ENCODE measurements at regions not wholly inside any gene's neighbourhood (a gene's known extent, or its start where the extent isn't known, plus 50 kb on each side); places are given as distances from the start of the nearest gene placed in this dataset.

GRCh38 chr2:83376731-83377130 lies 1082.3 kb downstream of the SUCLG1 start:
- no peak overlapping the region for H3K27ac ChIP-seq
- H3K4me3 ChIP-seq: no peak overlapping the region
- no peaks in the 10 kb centered on the region for H3K9me3 ChIP-seq
- TF ChIP-seq POLR2AphosphoS5 (IDR thresholded peaks at IDR 0.05) (no peak), POLR2A (IDR thresholded peaks at IDR 0.05) (no peak), EP300 (IDR thresholded peaks at IDR 0.05) (no peak)
- TF ChIP-seq, protein P1, sequence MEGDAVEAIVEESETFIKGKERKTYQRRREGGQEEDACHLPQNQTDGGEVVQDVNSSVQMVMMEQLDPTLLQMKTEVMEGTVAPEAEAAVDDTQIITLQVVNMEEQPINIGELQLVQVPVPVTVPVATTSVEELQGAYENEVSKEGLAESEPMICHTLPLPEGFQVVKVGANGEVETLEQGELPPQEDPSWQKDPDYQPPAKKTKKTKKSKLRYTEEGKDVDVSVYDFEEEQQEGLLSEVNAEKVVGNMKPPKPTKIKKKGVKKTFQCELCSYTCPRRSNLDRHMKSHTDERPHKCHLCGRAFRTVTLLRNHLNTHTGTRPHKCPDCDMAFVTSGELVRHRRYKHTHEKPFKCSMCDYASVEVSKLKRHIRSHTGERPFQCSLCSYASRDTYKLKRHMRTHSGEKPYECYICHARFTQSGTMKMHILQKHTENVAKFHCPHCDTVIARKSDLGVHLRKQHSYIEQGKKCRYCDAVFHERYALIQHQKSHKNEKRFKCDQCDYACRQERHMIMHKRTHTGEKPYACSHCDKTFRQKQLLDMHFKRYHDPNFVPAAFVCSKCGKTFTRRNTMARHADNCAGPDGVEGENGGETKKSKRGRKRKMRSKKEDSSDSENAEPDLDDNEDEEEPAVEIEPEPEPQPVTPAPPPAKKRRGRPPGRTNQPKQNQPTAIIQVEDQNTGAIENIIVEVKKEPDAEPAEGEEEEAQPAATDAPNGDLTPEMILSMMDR (IDR thresholded peaks at IDR 0.05): no peak
- no peaks in the 10 kb centered on the region for H3K36me3 ChIP-seq
- H3K4me1 ChIP-seq: no peaks in the 10 kb centered on the region
- WGBS: 76% methylated on average over 2 of the region's 2 CpGs
- no peaks in the 10 kb centered on the region for H3K27me3 ChIP-seq
- DNase-seq (ENCODE audit: low spot score in 2 of 2): no peak

DNA sequence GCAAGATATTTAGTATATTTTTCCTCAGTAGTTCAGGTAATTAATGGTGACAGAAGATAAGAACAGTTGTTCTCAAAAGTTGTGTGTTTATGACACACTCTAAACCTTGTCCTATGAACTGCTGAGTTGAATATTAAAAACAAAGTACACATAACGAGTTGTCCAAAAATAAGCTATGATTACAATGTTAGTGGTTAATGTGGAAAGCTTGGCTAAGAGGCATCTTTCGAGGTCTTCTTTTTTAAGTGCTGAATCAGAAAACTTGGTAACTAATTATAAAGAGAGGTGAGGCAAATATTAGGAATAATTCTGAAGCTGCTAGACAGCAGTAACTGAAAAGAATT lies 1088.7 kb downstream of the SUCLG1 start:
- no peaks in the 10 kb centered on the region for H3K9me3 ChIP-seq
- WGBS: 83% methylated on average over 2 of the region's 2 CpGs
- no peak overlapping the region for H3K4me3 ChIP-seq
- no peak for DNase-seq (ENCODE audit: low spot score in 2 of 2)
- no peak overlapping the region for H3K27ac ChIP-seq
- H3K4me1 ChIP-seq: no peaks in the 10 kb centered on the region
- H3K36me3 ChIP-seq: no peaks in the 10 kb centered on the region
- TF ChIP-seq EP300 (IDR thresholded peaks at IDR 0.05): no peak
- no peak for TF ChIP-seq POLR2A (IDR thresholded peaks at IDR 0.05)
- TF ChIP-seq, protein P1 (IDR thresholded peaks at IDR 0.05): no peak
- TF ChIP-seq POLR2AphosphoS5 (IDR thresholded peaks at IDR 0.05): no peak
- no peaks in the 10 kb centered on the region for H3K27me3 ChIP-seq

DNA sequence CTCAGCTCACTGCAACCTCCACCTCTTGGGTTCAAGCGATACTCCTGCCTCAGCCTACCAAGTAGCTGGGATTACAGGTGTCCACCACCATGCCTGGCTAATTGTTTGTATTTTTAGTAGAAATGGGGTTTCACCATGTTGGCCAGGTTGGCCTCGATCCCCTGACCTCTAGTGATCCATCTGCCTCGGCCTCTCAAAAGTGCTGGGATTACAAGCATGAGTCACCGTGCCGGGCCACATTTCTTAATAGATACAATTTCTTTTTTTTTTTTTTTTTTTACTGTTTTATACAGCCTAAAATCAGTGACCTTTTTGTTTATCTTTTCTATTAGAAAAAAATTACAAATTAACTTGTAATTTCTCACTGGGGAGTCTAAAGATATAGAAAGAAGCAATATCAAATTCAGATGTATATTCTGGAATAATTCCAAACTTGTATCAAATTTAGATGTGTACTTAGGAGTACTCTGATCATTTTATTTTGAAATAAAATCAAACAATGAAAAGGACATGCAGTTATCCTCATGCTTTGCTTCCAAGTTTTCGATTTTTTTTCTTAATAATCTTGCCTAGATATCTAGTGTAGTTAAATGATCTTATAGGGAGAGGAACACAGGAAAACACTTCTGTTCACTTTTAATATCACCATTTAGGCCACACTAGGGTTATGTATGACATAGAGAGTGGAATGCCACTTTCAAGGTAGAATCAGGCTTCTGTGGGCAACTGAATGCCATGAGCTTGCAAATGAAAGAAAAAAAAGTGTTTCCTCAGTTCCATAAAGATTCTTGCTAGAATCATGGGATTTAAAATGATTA lies 1089.3 kb downstream of the SUCLG1 start:
- Histone ChIP-seq H3K4me1 (no peaks in the 10 kb centered on the region), H3K27ac (no peak overlapping the region), H3K27me3 (no peaks in the 10 kb centered on the region), H3K4me3 (no peak overlapping the region), H3K36me3 (no peaks in the 10 kb centered on the region), H3K9me3 (no peaks in the 10 kb centered on the region)
- 88% methylated on average over 6 of the region's 6 CpGs for WGBS
- no peak for TF ChIP-seq POLR2AphosphoS5 (IDR thresholded peaks at IDR 0.05)
- no peak for TF ChIP-seq POLR2A (IDR thresholded peaks at IDR 0.05)
- TF ChIP-seq EP300 (IDR thresholded peaks at IDR 0.05): no peak
- TF ChIP-seq, protein P1 (IDR thresholded peaks at IDR 0.05): no peak
- DNase-seq (ENCODE audit: low spot score in 2 of 2): no peak

GRCh38 chr2:83368916-83369315 lies 1090.2 kb downstream of the SUCLG1 start:
- Histone ChIP-seq H3K27ac (no peak overlapping the region), H3K4me3 (no peak overlapping the region), H3K27me3 (no peaks in the 10 kb centered on the region), H3K4me1 (no peaks in the 10 kb centered on the region), H3K9me3 (no peaks in the 10 kb centered on the region), H3K36me3 (no peaks in the 10 kb centered on the region)
- no peak for DNase-seq (ENCODE audit: low spot score in 2 of 2)
- WGBS: 53% methylated on average over 3 of the region's 3 CpGs
- TF ChIP-seq, protein P1 (IDR thresholded peaks at IDR 0.05): no peak
- TF ChIP-seq POLR2A (IDR thresholded peaks at IDR 0.05): no peak
- no peak for TF ChIP-seq POLR2AphosphoS5 (IDR thresholded peaks at IDR 0.05)
- TF ChIP-seq EP300 (IDR thresholded peaks at IDR 0.05): no peak

- Histone ChIP-seq H3K36me3 (no peaks in the 10 kb centered on the region), H3K4me1 (no peaks in the 10 kb centered on the region), H3K9me3 (no peaks in the 10 kb centered on the region), H3K27ac (no peak overlapping the region), H3K27me3 (no peaks in the 10 kb centered on the region), H3K4me3 (no peak overlapping the region)
- WGBS: 79% methylated on average over 2 of the region's 2 CpGs
- TF ChIP-seq POLR2AphosphoS5 (IDR thresholded peaks at IDR 0.05) (no peak), EP300 (IDR thresholded peaks at IDR 0.05) (no peak), POLR2A (IDR thresholded peaks at IDR 0.05) (no peak)
- TF ChIP-seq, protein P1 (IDR thresholded peaks at IDR 0.05): no peak
- no peak for DNase-seq (ENCODE audit: low spot score in 2 of 2)
These were observed 1090.6 kb downstream of the SUCLG1 start for GRCh38 chr2:83368461-83368860.
